GM12874 (cell line): ENCODE measurements at regions not wholly inside any gene's neighbourhood (a gene's known extent, or its start where the extent isn't known, plus 50 kb on each side); places are given as distances from the start of the nearest gene placed in this dataset.

ENCODE experiments used
- TF ChIP-seq, protein P1 (sequence below): IDR thresholded peaks from 2 replicates; pipeline ENCODE4 v1.5.1; 2011; ENCODE audit warnings: low read depth, mild to moderate bottlenecking, control low read depth, low read length, moderate library complexity; ENCODE audit not compliant: insufficient read depth

DNA sequence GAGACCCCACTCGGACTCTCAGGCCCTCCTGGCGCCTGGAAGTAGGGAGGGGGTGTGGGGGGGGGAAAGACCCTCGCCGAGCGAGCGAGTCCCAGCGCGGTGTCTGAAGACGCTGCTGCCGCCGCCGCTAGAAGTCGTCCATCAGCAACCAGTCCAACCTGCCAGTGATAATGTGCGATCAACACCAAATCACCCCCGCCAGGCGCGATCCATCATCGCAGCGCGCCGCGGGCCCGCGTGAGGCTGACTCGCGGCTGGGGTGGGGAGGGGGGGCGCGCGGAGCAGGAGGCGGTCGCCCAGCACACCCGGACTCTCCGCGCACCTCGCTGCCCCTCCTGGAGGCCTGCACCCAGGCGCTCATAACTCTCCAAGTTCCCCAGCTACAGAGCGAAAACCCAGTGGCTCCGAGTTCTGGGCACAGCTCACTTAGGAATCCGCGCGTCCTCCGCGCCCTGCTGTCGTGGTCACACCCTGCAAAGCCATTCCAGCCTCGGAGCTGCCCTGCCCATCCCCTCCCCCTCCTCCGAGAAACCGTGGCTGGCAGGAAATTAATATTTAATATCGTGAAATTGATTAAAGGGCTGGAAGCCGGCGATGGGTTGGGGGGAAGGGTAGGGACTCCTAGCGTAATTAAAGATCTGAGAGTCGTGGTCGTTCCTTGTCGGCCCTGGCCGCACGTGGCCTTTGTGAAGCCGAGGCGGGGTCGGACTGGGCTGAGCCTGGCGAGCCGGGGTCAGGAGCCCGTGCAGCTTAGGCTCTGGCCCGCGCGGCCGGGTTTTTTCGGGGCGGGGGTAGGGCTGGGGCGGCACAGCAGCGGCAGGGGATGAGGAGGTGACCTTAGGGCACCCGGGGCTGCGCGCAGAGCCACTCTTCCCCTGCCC lies 58.1 kb upstream of the BCOR start:
- TF ChIP-seq, protein P1, sequence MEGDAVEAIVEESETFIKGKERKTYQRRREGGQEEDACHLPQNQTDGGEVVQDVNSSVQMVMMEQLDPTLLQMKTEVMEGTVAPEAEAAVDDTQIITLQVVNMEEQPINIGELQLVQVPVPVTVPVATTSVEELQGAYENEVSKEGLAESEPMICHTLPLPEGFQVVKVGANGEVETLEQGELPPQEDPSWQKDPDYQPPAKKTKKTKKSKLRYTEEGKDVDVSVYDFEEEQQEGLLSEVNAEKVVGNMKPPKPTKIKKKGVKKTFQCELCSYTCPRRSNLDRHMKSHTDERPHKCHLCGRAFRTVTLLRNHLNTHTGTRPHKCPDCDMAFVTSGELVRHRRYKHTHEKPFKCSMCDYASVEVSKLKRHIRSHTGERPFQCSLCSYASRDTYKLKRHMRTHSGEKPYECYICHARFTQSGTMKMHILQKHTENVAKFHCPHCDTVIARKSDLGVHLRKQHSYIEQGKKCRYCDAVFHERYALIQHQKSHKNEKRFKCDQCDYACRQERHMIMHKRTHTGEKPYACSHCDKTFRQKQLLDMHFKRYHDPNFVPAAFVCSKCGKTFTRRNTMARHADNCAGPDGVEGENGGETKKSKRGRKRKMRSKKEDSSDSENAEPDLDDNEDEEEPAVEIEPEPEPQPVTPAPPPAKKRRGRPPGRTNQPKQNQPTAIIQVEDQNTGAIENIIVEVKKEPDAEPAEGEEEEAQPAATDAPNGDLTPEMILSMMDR = no peak

DNA sequence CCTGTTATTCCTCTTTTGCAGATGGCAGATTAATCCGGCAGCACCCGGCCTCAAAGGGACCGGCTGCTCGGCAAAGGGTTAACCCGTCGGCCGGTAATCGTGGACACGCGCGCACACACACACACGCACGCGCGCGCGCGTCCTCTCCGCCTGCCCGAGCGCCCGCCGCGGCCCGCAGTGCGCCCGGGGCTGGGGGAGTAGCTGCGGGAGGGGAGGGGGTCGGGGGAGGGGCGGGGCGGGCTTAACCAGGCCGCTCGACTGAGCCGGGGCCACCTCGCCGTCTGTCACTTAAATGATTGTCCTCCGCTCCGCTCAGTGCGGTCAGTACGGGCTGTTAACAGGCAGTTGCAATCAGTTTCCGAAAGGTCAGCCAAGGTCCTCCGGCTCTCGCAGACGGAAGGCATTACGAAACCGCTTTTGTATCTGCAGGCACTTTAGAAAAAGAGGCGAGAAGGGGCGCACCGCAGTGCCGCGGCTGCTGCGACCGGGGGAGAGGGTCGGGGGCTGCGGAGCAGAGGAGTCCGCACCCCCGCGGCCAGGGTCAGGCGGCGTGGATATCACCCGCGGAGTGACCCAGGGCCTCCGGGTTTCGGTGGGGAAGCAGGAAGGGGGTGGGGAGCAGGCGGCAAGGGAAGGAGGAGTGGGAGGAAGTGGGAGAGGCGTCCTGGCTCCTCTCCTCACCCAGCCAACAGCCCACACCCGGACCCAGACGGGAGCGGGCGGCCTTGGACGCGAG lies 57.3 kb upstream of the BCOR start:
- TF ChIP-seq, protein P1 = no peak

DNA sequence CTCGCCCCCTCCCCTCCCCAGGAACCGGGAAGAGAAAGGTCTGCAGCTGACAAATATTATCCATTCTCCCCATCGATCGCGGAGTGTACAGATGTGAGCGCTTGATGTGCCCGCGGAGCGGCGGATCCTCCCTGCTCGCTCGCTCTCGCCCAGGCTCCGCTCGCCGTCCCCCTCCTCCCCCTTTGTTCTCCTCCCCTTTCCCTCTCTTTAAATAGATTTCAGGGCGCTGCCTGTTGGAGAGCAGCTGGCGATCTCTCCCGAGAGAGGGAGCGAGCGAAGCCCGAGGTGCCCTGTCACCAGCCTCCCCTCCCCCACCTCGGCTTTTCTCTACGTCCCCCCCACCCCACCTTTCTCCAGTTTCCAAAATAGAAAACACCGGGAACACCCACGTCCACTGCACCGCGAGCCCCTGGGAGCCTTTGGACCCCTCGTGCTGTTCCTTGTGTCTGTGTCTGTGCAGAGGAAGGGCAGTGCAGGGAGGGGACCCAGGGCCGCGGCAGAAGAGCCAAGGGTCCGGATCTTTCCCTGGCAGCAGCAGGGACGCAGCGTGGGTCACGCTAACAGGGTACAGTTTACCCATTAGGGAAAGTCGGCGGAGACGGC lies 56.6 kb upstream of the BCOR start:
- TF ChIP-seq, protein P1 = no peak

DNA sequence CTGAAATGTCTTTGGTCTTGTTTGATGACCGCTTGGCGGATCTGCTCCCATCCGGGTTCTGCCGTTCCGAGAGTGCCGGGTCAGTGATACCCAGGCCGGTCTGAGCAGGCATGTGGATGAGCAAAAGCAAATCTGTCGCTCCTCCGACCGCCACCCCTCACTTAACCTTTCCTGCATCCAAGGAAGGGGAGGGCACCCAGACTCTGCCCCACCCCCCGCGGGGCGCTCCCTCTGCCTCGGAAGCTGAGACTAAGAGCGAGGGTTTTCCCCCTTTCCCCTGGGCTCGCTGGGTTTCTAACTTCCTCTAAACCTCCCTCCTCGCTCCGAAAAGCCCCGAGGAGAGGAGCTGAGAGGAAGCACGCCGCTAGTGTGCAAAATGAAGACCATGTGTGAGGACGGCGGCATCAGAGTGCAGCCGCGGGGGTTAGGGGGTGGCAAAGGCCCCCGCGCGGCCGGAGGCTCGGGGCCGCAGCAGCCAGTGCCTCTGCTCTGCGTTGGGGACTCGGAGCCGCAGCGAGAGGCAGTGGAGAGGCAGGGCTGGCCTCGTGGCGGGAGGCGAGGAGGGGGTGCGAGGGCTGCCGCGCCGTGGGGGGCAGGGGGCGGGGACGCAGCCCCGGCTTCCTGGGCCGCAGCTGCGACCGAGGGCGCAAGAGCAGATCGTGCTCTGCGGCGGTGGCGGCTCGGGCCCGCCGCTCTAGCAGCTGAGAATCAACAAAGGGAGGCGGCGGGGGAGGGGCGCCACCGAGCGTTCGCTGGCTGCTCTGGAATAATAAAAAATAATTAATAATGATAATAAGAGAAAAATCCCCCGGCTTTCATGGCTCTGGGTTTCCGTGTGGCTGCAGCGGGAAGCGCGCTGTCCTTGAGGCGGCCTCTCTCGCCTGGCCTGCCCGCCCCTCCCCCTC lies 55.8 kb upstream of the BCOR start:
- TF ChIP-seq, protein P1 = no peak

DNA sequence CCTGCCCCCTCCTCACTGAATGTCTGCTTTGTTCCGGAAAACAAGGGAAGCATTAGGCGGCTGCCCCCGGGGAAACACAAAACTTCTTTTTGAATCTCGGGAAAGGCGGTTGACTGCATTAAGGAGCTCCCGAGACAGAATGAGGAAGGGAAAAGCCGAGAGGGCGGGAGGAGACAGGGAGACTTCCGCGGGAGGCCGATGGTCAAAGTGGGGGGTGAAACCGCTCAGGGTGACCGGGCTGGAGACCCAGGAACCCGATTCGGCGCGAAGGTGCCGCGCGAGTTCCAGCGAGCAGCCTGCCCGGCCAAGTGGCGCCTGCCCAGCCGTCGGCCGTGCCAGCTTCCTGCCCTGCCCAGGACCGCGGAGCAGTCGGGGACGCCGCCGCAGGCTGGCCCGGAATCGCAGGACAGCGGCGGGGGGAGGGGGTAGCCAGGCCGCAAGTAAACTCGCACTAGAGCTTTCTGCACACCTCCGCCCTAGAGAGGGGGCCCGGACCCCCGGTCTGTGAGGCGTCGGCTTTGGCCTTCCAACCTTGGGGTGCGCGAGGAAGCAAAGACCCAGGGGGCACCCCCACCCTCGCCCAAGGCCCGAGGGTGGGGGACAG lies 55.1 kb upstream of the BCOR start:
- TF ChIP-seq, protein P1 = no peak

DNA sequence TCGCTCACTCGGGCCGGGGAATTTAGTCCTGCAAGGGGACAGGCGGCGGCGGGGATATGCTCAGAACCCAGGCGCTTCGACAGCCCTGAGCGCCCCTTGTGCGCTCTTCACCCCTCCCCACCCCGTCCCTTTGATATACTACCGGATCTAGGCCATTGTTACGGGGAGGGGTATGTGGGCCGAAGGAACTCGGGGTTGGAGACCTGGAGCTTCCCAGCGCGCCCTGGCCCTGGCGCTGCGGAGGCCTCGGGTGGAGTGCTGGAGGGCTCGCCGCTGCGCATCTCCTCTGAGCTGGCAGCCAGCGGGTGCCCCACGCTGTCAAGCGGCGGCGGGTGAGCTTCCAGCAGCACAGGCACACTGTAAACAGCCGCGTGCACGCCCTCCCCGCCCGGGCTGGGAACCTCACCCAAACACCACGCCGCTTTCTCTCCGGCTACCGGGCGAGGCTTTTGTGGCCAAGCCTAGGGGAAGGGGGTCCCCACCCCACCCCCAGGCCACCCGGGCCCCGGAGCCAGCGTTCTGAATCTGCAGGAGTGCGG lies 54.5 kb upstream of the BCOR start:
- TF ChIP-seq, protein P1 = no peak
